ENCODE measurements at regions not wholly inside any gene's neighbourhood (a gene's known extent, or its start where the extent isn't known, plus 50 kb on each side); places are given as distances from the start of the nearest gene placed in this dataset.
A peak's percentile ranks its signal among the peaks of the same experiment; 100 is the strongest.

- H3K36me3 ChIP-seq (ENCODE audit: low read depth): no peaks in the 10 kb centered on the region
- no peaks in the 10 kb centered on the region for H3K9me2 ChIP-seq (ENCODE audit: insufficient read depth)
- H4K20me1 ChIP-seq (ENCODE audit: insufficient read depth): no peaks in the 10 kb centered on the region
- no peak overlapping the region for H3K4me3 ChIP-seq
- no peaks in the 10 kb centered on the region for H3K27me3 ChIP-seq (replicated peaks; ENCODE audit: insufficient read depth)
- H3F3A ChIP-seq (ENCODE audit: insufficient read depth): no peaks in the 10 kb centered on the region
- H3K9me3 ChIP-seq (ENCODE audit: low read depth): no peaks in the 10 kb centered on the region
- H3K4me2 ChIP-seq (ENCODE audit: unreplicated experiment): no peak overlapping the region
- no peak overlapping the region for H3K27ac ChIP-seq
- in situ Hi-C loops (cut with MboI): no loop called here
- peak; percentile 5 for DNase-seq
- H2AFZ ChIP-seq: no peak overlapping the region
- no peaks in the 10 kb centered on the region for H3K4me1 ChIP-seq (ENCODE audit: insufficient read depth)
- no peaks in the 10 kb centered on the region for H3K79me2 ChIP-seq (ENCODE audit: insufficient read depth)
- 49 to 51% methylated on average over 4 of the region's 4 CpGs for WGBS, 2 experiments (ENCODE audit: low coverage in 1 of 2, low lambda C conversion rate in 2 of 2, missing lambda C conversion rate in 2 of 2)
- no peak overlapping the region for H3K9ac ChIP-seq
- TF ChIP-seq EZH2phosphoT487 (IDR thresholded peaks at IDR 0.05; ENCODE audit: insufficient read depth, low read depth) (no peak), EZH2 (IDR thresholded peaks at IDR 0.05; ENCODE audit: insufficient read depth, poor library complexity, severe bottlenecking) (no peak)
These were observed 1010.6 kb downstream of the ROBO2 start for GRCh38 chr3:78050276-78051065.

GRCh38 chr3:78052746-78053145 lies 1012.8 kb downstream of the ROBO2 start:
- H3F3A ChIP-seq (ENCODE audit: insufficient read depth): no peaks in the 10 kb centered on the region
- no peaks in the 10 kb centered on the region for H3K27me3 ChIP-seq (replicated peaks; ENCODE audit: insufficient read depth)
- no peaks in the 10 kb centered on the region for H4K20me1 ChIP-seq (ENCODE audit: insufficient read depth)
- in situ Hi-C loops (cut with MboI): no loop called here
- H3K36me3 ChIP-seq (ENCODE audit: low read depth): no peaks in the 10 kb centered on the region
- no peaks in the 10 kb centered on the region for H3K9me3 ChIP-seq (ENCODE audit: low read depth)
- 30 to 35% methylated on average over 8 of the region's 8 CpGs for WGBS, 2 experiments (ENCODE audit: low coverage in 1 of 2, low lambda C conversion rate in 2 of 2, missing lambda C conversion rate in 2 of 2)
- no peak overlapping the region for H3K4me2 ChIP-seq (ENCODE audit: unreplicated experiment)
- H3K9me2 ChIP-seq (ENCODE audit: insufficient read depth): no peaks in the 10 kb centered on the region
- H3K4me1 ChIP-seq (ENCODE audit: insufficient read depth): no peaks in the 10 kb centered on the region
- no peaks in the 10 kb centered on the region for H3K79me2 ChIP-seq (ENCODE audit: insufficient read depth)
- H3K27ac ChIP-seq: no peak overlapping the region
- TF ChIP-seq EZH2 (IDR thresholded peaks at IDR 0.05; ENCODE audit: insufficient read depth, poor library complexity, severe bottlenecking): no peak
- no peak for TF ChIP-seq EZH2phosphoT487 (IDR thresholded peaks at IDR 0.05; ENCODE audit: insufficient read depth, low read depth)
- no peak overlapping the region for H3K9ac ChIP-seq
- H2AFZ ChIP-seq: no peak overlapping the region
- H3K4me3 ChIP-seq: no peak overlapping the region
- no peak for DNase-seq

- no peak for TF ChIP-seq EZH2 (IDR thresholded peaks at IDR 0.05; ENCODE audit: insufficient read depth, poor library complexity, severe bottlenecking)
- TF ChIP-seq EZH2phosphoT487 (IDR thresholded peaks at IDR 0.05; ENCODE audit: insufficient read depth, low read depth): no peak
- DNase-seq: no peak
- no peaks in the 10 kb centered on the region for H3K9me3 ChIP-seq (ENCODE audit: low read depth)
These were observed 1026.4 kb downstream of the ROBO2 start for GRCh38 chr3:78066287-78066686.

GRCh38 chr3:78070188-78070587 lies 1030.3 kb downstream of the ROBO2 start:
- in situ Hi-C loops (cut with MboI): no loop called here
- H3K27me3 ChIP-seq (replicated peaks; ENCODE audit: insufficient read depth): no peaks in the 10 kb centered on the region
- TF ChIP-seq EZH2 (IDR thresholded peaks at IDR 0.05; ENCODE audit: insufficient read depth, poor library complexity, severe bottlenecking) (no peak), EZH2phosphoT487 (IDR thresholded peaks at IDR 0.05; ENCODE audit: insufficient read depth, low read depth) (no peak)
- no peak for DNase-seq
- H2AFZ ChIP-seq: no peak overlapping the region
- no peaks in the 10 kb centered on the region for H3K79me2 ChIP-seq (ENCODE audit: insufficient read depth)
- no peak overlapping the region for H3K9ac ChIP-seq
- H3K4me3 ChIP-seq: no peak overlapping the region
- H4K20me1 ChIP-seq (ENCODE audit: insufficient read depth): no peaks in the 10 kb centered on the region
- WGBS, 2 experiments (ENCODE audit: low coverage in 1 of 2, low lambda C conversion rate in 2 of 2, missing lambda C conversion rate in 2 of 2): 74 to 75% methylated on average over 2 of the region's 2 CpGs
- no peak overlapping the region for H3K4me2 ChIP-seq (ENCODE audit: unreplicated experiment)
- H3K9me3 ChIP-seq (ENCODE audit: low read depth): no peaks in the 10 kb centered on the region
- H3F3A ChIP-seq (ENCODE audit: insufficient read depth): no peaks in the 10 kb centered on the region
- H3K4me1 ChIP-seq (ENCODE audit: insufficient read depth): no peaks in the 10 kb centered on the region
- H3K27ac ChIP-seq: no peak overlapping the region
- no peaks in the 10 kb centered on the region for H3K36me3 ChIP-seq (ENCODE audit: low read depth)
- H3K9me2 ChIP-seq (ENCODE audit: insufficient read depth): no peaks in the 10 kb centered on the region

More at GRCh38 chr3:78066287-78066686, 1026.4 kb downstream of the ROBO2 start:
- no peak overlapping the region for H3K4me2 ChIP-seq (ENCODE audit: unreplicated experiment)
- no peak overlapping the region for H3K27ac ChIP-seq
- H3F3A ChIP-seq (ENCODE audit: insufficient read depth): no peaks in the 10 kb centered on the region
- no peaks in the 10 kb centered on the region for H3K36me3 ChIP-seq (ENCODE audit: low read depth)
- no peaks in the 10 kb centered on the region for H3K9me2 ChIP-seq (ENCODE audit: insufficient read depth)
- H2AFZ ChIP-seq: no peak overlapping the region
- in situ Hi-C loops (cut with MboI): no loop called here
- H3K4me3 ChIP-seq: no peak overlapping the region
- no peaks in the 10 kb centered on the region for H3K79me2 ChIP-seq (ENCODE audit: insufficient read depth)
- no peak overlapping the region for H3K9ac ChIP-seq
- H3K4me1 ChIP-seq (ENCODE audit: insufficient read depth): no peaks in the 10 kb centered on the region
- no peaks in the 10 kb centered on the region for H3K27me3 ChIP-seq (replicated peaks; ENCODE audit: insufficient read depth)
- 45 to 53% methylated on average over 5 of the region's 5 CpGs for WGBS, 2 experiments (ENCODE audit: low coverage in 1 of 2, low lambda C conversion rate in 2 of 2, missing lambda C conversion rate in 2 of 2)
- no peaks in the 10 kb centered on the region for H4K20me1 ChIP-seq (ENCODE audit: insufficient read depth)

Data from GM23248 (cell line).